ENCODE measurements at regions not wholly inside any gene's neighbourhood (a gene's known extent, or its start where the extent isn't known, plus 50 kb on each side); places are given as distances from the start of the nearest gene placed in this dataset.

GRCh38 chr12:59895166-59895775 lies 299.4 kb downstream of the SLC16A7 start:
- in situ Hi-C loops (cut with HindIII; ENCODE audit: low pct_ligation_motif_present, low sequenced_read_pairs) = no loop called here
- no peaks in the 10 kb centered on the region for H3K27me3 ChIP-seq (replicated peaks)
- DNase-seq = no peak
- TF ChIP-seq CTCF (IDR thresholded peaks at IDR 0.05; ENCODE audit: low read depth, low read length, missing control alignments) = no peak
- H3K4me3 ChIP-seq (ENCODE audit: low read depth, low read length) = no peak overlapping the region
- H3K36me3 ChIP-seq (replicated peaks) = no peaks in the 10 kb centered on the region
- H3K27ac ChIP-seq = no peak overlapping the region

- no peak overlapping the region for H3K4me3 ChIP-seq (ENCODE audit: low read depth, low read length)
- in situ Hi-C loops (cut with HindIII; ENCODE audit: low pct_ligation_motif_present, low sequenced_read_pairs) = no loop called here
- peak; percentile 47 for DNase-seq
- H3K36me3 ChIP-seq (replicated peaks) = no peaks in the 10 kb centered on the region
- TF ChIP-seq CTCF (IDR thresholded peaks at IDR 0.05; ENCODE audit: low read depth, low read length, missing control alignments) = no peak
- H3K27me3 ChIP-seq (replicated peaks) = no peaks in the 10 kb centered on the region
- H3K27ac ChIP-seq = peak overlapping the region; percentile 29
These were observed 309.2 kb downstream of the SLC16A7 start for GRCh38 chr12:59904874-59905521.

GRCh38 chr12:59911516-59911915 lies 315.7 kb downstream of the SLC16A7 start:
- Histone ChIP-seq H3K27me3 (replicated peaks) (no peaks in the 10 kb centered on the region), H3K36me3 (replicated peaks) (no peaks in the 10 kb centered on the region), H3K27ac (no peak overlapping the region), H3K4me3 (ENCODE audit: low read depth, low read length) (no peak overlapping the region)
- TF ChIP-seq CTCF (IDR thresholded peaks at IDR 0.05; ENCODE audit: low read depth, low read length, missing control alignments) = no peak
- DNase-seq = no peak
- in situ Hi-C loops (cut with HindIII; ENCODE audit: low pct_ligation_motif_present, low sequenced_read_pairs) = no loop called here

- no peaks in the 10 kb centered on the region for H3K36me3 ChIP-seq (replicated peaks)
- H3K27ac ChIP-seq = no peak overlapping the region
- in situ Hi-C loops (cut with HindIII; ENCODE audit: low pct_ligation_motif_present, low sequenced_read_pairs) = no loop called here
- no peaks in the 10 kb centered on the region for H3K27me3 ChIP-seq (replicated peaks)
- DNase-seq = no peak
- TF ChIP-seq CTCF (IDR thresholded peaks at IDR 0.05; ENCODE audit: low read depth, low read length, missing control alignments) = no peak
- H3K4me3 ChIP-seq (ENCODE audit: low read depth, low read length) = no peak overlapping the region
These were observed 321.2 kb downstream of the SLC16A7 start for GRCh38 chr12:59916988-59917387.

GRCh38 chr12:59927032-59927431 lies 331.2 kb downstream of the SLC16A7 start:
- TF ChIP-seq CTCF (IDR thresholded peaks at IDR 0.05; ENCODE audit: low read depth, low read length, missing control alignments) = no peak
- H3K27me3 ChIP-seq (replicated peaks) = no peaks in the 10 kb centered on the region
- in situ Hi-C loops (cut with HindIII; ENCODE audit: low pct_ligation_motif_present, low sequenced_read_pairs) = no loop called here
- H3K27ac ChIP-seq = no peak overlapping the region
- no peak overlapping the region for H3K4me3 ChIP-seq (ENCODE audit: low read depth, low read length)
- no peak for DNase-seq
- no peaks in the 10 kb centered on the region for H3K36me3 ChIP-seq (replicated peaks)

GRCh38 chr12:59928416-59928815 lies 332.6 kb downstream of the SLC16A7 start:
- in situ Hi-C loops (cut with HindIII; ENCODE audit: low pct_ligation_motif_present, low sequenced_read_pairs) = no loop called here
- H3K4me3 ChIP-seq (ENCODE audit: low read depth, low read length) = no peak overlapping the region
- TF ChIP-seq CTCF (IDR thresholded peaks at IDR 0.05; ENCODE audit: low read depth, low read length, missing control alignments) = no peak
- no peak for DNase-seq
- H3K27ac ChIP-seq = no peak overlapping the region
- no peaks in the 10 kb centered on the region for H3K36me3 ChIP-seq (replicated peaks)
- H3K27me3 ChIP-seq (replicated peaks) = no peaks in the 10 kb centered on the region

Data from brain microvascular endothelial cell (primary cell).